SIG-M5 treated with dmso at 0.1 percent for 504 hours (cell line): ENCODE measurements at regions not wholly inside any gene's neighbourhood (a gene's known extent, or its start where the extent isn't known, plus 50 kb on each side); places are given as distances from the start of the nearest gene placed in this dataset.

Source experiments
- DNase-seq: peaks from one replicate; lab custom pipeline; 2025; ENCODE audit not compliant: unreplicated experiment; lab: John Stamatoyannopoulos, UW

- DNase-seq: no peak
Measured at GRCh38 chr18:27704736-27705361, 472.1 kb downstream of the CDH2 start.

- no peak for DNase-seq
Measured at GRCh38 chr18:27699137-27699536, 477.8 kb downstream of the CDH2 start.

GRCh38 chr18:27696148-27696547, 480.8 kb downstream of the CDH2 start:
- DNase-seq: no peak

GRCh38 chr18:27695503-27695902, 481.4 kb downstream of the CDH2 start:
- no peak for DNase-seq

- no peak for DNase-seq
Measured at GRCh38 chr18:27695052-27695451, 481.9 kb downstream of the CDH2 start.

- no peak for DNase-seq
Measured at GRCh38 chr18:27688581-27688980, 488.3 kb downstream of the CDH2 start.

GRCh38 chr18:27687351-27687979, 489.5 kb downstream of the CDH2 start:
- DNase-seq: no peak

GRCh38 chr18:27685807-27686412, 491.0 kb downstream of the CDH2 start:
- peak; percentile 0 for DNase-seq

- DNase-seq: no peak
Measured at GRCh38 chr18:27685091-27685490, 491.8 kb downstream of the CDH2 start.

GRCh38 chr18:27674411-27674810, 489.3 kb upstream of the CHST9 start:
- no peak for DNase-seq

GRCh38 chr18:27673861-27674260, 488.8 kb upstream of the CHST9 start:
- DNase-seq: no peak

GRCh38 chr18:27668158-27668557, 483.1 kb upstream of the CHST9 start:
- DNase-seq: no peak

- DNase-seq: no peak
Measured at GRCh38 chr18:27667064-27667463, 482.0 kb upstream of the CHST9 start.

GRCh38 chr18:27666016-27666415, 480.9 kb upstream of the CHST9 start:
- no peak for DNase-seq

- no peak for DNase-seq
Measured at GRCh38 chr18:27665264-27665799, 480.2 kb upstream of the CHST9 start.

GRCh38 chr18:27662949-27663348, 477.8 kb upstream of the CHST9 start:
- no peak for DNase-seq

GRCh38 chr18:27662537-27662936, 477.4 kb upstream of the CHST9 start:
- no peak for DNase-seq

GRCh38 chr18:27661320-27662018, 476.4 kb upstream of the CHST9 start:
- DNase-seq: no peak

- no peak for DNase-seq
Measured at GRCh38 chr18:27656905-27657304, 471.8 kb upstream of the CHST9 start.

- no peak for DNase-seq
Measured at GRCh38 chr18:27656167-27656778, 471.2 kb upstream of the CHST9 start.

- DNase-seq: no peak
Measured at GRCh38 chr18:27653247-27653646, 468.1 kb upstream of the CHST9 start.
